GM13976 (cell line): ENCODE measurements at regions not wholly inside any gene's neighbourhood (a gene's known extent, or its start where the extent isn't known, plus 50 kb on each side); places are given as distances from the start of the nearest gene placed in this dataset.
"Not testable (repeated sequence)": the region's sequence is repeated elsewhere in the genome, so short reads cannot be mapped to it uniquely, and the experiment has no call there.

Experiments
- DNase-seq: peaks from one replicate; pipeline ENCODE4 v3.0.0; 2012; ENCODE audit warnings: low spot score
- CTCF ChIP-seq: IDR thresholded peaks from 2 replicates; pipeline ENCODE4 v1.5.1; 2012; ENCODE audit warnings: borderline replicate concordance, mild to moderate bottlenecking; ENCODE audit not compliant: insufficient read depth; ENCODE audit errors: extremely low read depth, missing control alignments, control extremely low read depth
- in situ Hi-C: fragments of 300-500 bp; cut with MboI; formaldehyde crosslinking; loops from one replicate; pipeline ENCODE4 v1.12.0; 2022; ENCODE audit warnings: low sequenced_read_pairs, mixed read lengths, inconsistent platforms; ENCODE audit not compliant: unreplicated experiment

DNA sequence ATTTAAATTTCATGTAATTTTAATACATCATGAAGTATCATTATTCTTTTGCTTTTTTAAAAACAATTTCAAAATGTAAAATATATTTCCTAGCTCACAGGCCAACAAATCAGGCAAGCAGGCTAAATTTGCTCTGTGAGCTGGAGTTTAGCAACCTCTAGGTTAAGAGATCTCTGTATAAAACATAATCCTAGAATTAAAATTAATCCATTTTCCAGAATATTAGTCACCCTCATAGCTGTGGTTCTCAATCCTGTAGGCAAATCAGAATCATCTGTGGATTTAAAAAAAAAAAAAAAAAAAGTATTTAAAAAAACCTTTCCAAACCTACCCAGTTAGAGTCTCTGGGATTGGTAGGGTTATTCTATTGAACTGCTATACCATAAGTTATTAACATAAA, 209.7 kb downstream of the MINAR1 start:
- TF ChIP-seq CTCF: no peak
- no peak for DNase-seq
- in situ Hi-C loops: no loop called here

GRCh38 chr15:79643393-79643792, 211.3 kb downstream of the MINAR1 start:
- no peak for DNase-seq
- TF ChIP-seq CTCF: no peak
- in situ Hi-C loops: no loop called here

DNA sequence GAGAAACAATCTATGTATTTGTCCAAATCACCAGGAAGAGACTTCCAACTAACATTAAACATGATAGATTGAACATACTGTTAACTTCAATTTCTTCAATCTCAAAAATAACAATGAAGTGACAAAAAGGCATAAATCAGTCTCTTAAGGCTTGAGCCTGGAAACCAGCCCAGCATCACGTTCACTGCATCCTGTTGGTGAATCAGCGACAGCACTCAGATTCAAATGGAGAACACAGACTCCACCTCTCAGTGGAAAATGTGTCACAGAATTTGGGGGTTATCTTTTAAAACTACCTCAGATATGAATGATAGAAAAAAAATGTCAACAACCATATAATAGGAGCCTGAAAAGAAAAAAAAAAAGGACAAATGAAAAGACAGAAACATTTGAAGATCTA, 212.0 kb downstream of the MINAR1 start:
- no peak for DNase-seq
- TF ChIP-seq CTCF: no peak
- in situ Hi-C loops: no loop called here

DNA sequence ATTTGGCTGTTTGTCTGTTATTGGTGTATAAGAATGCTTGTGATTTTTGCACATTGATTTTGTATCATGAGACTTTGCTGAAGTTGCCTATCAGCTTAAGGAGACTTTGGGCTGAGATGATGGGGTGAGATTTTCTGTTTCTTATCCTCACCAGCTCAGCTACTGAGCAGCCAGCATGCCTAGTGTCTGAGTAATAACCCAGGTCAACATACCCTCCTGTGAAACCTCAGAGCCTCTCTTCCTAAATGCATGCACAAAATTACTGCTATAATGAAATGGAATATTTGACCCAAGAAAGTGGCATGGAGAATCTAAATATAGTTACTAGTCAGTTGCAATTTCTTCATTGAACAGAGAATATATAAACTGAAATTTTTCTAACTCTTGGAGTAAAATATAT, 220.8 kb downstream of the MINAR1 start:
- DNase-seq, in situ Hi-C loops: not testable (repeated sequence)

GRCh38 chr15:79653533-79653932, 221.4 kb downstream of the MINAR1 start:
- no peak for DNase-seq
- TF ChIP-seq CTCF: no peak
- in situ Hi-C loops: no loop called here

DNA sequence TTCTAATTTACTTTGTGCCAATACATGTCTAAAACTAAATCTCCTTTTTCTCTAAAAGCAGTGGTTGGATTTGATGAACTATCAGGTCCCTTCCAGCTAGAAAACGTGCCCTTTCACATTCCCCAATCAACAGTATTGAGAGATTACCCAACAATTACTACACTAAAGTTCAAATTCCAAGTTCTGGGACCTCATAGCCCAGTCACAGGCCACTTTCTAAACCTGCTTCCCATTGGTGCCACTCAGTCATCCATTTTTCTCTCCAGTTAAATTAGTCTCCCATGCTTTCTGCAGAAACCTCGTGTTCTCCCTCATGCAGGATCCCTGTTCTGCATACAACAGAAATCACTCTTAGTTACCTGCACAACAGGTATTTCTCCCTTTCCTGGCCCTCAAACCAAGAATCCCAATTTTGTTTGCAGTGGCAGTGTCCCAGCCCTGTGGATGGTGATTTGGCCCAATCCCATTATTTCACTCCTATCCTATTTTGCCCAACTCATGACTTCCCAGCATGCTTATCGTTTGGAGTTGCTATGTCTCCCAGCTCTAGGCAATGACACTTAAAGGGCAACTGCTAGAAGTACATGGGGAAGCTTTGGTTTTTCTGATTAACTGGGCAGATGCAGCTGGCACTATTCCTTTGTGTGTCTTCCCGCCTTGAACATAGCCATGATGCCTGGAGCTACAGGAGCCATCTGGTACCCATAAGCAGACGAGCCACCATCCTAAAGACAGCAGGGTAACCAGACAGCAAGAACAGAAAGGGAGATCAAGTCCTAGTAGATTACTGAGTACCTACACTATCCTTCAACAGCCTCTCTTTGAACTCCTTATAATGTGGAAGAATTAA, 224.2 kb downstream of the MINAR1 start:
- in situ Hi-C loops: no loop called here
- TF ChIP-seq CTCF: no peak
- DNase-seq: no peak

DNA sequence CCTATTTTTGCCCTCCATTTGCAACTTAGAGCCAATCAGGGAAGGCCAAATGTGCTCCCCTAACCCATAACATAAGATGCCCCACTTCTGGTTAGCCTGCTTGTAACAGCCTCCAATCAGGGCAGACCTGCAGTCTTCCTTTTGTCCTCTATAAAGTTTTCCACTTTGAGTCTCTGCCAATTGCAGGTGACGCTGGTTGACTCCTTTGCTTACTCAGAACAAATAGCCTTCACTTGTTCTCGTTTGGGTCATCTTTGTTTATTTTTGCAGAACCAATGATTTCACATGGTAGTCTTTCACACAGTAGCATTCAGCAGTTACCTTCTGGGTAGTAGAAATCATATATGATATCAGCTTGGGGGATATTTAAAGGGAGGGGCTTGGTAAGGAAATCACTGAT, 225.6 kb downstream of the MINAR1 start:
- in situ Hi-C loops: no loop called here
- DNase-seq: no peak
- no peak for TF ChIP-seq CTCF
